Nephron progenitor cell (in vitro differentiated cells): ENCODE measurements at regions not wholly inside any gene's neighbourhood (a gene's known extent, or its start where the extent isn't known, plus 50 kb on each side); places are given as distances from the start of the nearest gene placed in this dataset.

Experiments
- DNase-seq: peaks from one replicate; pipeline ENCODE4 v3.0.0; 2021
- H3K27ac Mint-ChIP-seq: 2 replicates; pipeline ENCODE4 v1.8.0; 2021; ENCODE audit warnings: mild to moderate bottlenecking, moderate library complexity, mixed read lengths
- H3K27me3 Mint-ChIP-seq: 2 replicates; pipeline ENCODE4 v1.8.0; 2021; ENCODE audit warnings: mild to moderate bottlenecking, low read depth, mixed read lengths; ENCODE audit not compliant: poor library complexity
- H3K36me3 Mint-ChIP-seq: 2 replicates; pipeline ENCODE4 v1.8.0; 2021; ENCODE audit warnings: low read depth, mixed read lengths
- H3K4me1 Mint-ChIP-seq: 2 replicates; pipeline ENCODE4 v1.8.0; 2021; ENCODE audit warnings: mixed read lengths
- H3K4me3 Mint-ChIP-seq: 2 replicates; pipeline ENCODE4 v1.8.0; 2021; ENCODE audit warnings: mild to moderate bottlenecking, moderate library complexity, mixed read lengths
- H3K9me3 Mint-ChIP-seq: 2 replicates; pipeline ENCODE4 v1.8.0; 2021; ENCODE audit warnings: mild to moderate bottlenecking, moderate library complexity, mixed read lengths
- CTCF ChIP-seq: fragments of 200-600 bp; sonication (generic); IDR thresholded peaks from 2 replicates; pipeline ENCODE4 v1.5.0; 2021; ENCODE audit warnings: antibody characterized with exemption

DNA sequence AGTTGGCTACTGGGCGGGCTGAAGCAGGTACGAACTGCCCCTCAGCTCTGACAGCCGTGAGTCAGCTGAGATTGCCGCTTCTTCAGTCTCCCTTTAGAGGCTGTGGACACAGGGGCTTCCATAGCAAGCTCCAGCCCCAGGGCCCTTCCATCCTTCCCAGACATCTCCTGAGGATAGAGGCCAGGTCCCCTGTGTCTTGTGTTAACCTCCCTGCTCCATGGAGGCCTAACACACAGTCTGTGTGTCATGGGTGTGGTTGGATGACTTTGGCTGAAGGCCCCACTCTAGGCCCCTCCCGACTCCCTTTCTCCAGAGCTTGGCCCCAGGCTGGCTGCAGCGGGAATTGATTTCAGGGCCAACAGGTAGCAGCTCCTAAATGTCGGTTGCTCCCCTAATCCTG, 116.1 kb upstream of the TLE3 start:
- H3K27me3 Mint-ChIP-seq = peaks cover 44% of the 10 kb centered on the region
- TF ChIP-seq CTCF = no peak

GRCh38 chr15:70212963-70213315, 115.2 kb upstream of the TLE3 start:
- H3K36me3 Mint-ChIP-seq = no peaks in the 10 kb centered on the region
- TF ChIP-seq CTCF = no peak
- H3K27me3 Mint-ChIP-seq = peaks cover 49% of the 10 kb centered on the region
- H3K4me1 Mint-ChIP-seq = peaks cover 24% of the 10 kb centered on the region
- no peak overlapping the region for H3K27ac Mint-ChIP-seq
- DNase-seq = no peak
- H3K4me3 Mint-ChIP-seq = no peak overlapping the region
- H3K9me3 Mint-ChIP-seq = peaks cover 7% of the 10 kb centered on the region

More for the DNA sequence above, 116.1 kb upstream of the TLE3 start:
- Mint-ChIP-seq H3K36me3 (no peaks in the 10 kb centered on the region), H3K27ac (no peak overlapping the region), H3K4me3 (no peak overlapping the region), H3K4me1 (peaks cover 32% of the 10 kb centered on the region), H3K9me3 (peaks cover 7% of the 10 kb centered on the region)
- DNase-seq = no peak

DNA sequence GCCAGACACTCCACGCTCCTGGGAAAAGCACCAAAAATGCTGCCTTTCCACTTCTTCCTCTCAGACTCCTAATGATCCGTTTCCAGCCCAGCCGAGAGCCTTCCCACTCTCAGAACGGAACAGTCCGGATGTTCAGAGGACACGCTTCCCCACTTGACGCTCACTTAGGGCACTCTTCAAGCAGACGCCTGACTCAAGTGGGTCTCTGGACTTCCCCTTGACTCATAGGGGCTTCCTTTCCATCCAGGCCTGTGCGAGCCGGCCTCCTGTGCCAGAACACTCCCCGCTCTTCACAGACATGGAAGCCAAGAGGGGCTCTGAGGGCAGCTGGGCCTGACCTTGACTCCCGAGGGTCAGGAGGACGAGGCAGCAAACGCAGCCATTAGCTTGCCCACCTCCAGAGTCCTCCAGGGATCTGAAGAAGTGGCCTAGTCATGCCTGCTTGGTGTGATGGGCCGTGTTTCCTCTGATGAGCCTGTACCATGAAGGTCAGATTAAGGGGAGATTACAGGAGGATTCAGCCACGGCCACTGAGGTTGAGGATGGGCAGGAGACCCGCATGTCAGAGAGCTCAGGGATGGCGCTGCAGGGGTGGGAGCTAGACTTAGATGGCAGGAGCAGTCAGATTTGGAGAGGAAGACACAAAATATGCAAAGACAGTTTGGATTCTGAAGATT, 114.7 kb upstream of the TLE3 start:
- no peak for DNase-seq
- Mint-ChIP-seq H3K4me3 (no peak overlapping the region), H3K27me3 (peaks cover 53% of the 10 kb centered on the region), H3K4me1 (peaks cover 22% of the 10 kb centered on the region), H3K27ac (no peak overlapping the region), H3K9me3 (peaks cover 7% of the 10 kb centered on the region), H3K36me3 (no peaks in the 10 kb centered on the region)
- TF ChIP-seq CTCF = no peak

- no peak for TF ChIP-seq CTCF
- no peak overlapping the region for H3K4me3 Mint-ChIP-seq
- no peak for DNase-seq
- H3K27me3 Mint-ChIP-seq = peaks cover 52% of the 10 kb centered on the region
- H3K36me3 Mint-ChIP-seq = no peaks in the 10 kb centered on the region
- peaks cover 26% of the 10 kb centered on the region for H3K4me1 Mint-ChIP-seq
- no peak overlapping the region for H3K27ac Mint-ChIP-seq
- peaks cover 7% of the 10 kb centered on the region for H3K9me3 Mint-ChIP-seq
Measured at GRCh38 chr15:70210528-70210927, 112.8 kb upstream of the TLE3 start.

DNA sequence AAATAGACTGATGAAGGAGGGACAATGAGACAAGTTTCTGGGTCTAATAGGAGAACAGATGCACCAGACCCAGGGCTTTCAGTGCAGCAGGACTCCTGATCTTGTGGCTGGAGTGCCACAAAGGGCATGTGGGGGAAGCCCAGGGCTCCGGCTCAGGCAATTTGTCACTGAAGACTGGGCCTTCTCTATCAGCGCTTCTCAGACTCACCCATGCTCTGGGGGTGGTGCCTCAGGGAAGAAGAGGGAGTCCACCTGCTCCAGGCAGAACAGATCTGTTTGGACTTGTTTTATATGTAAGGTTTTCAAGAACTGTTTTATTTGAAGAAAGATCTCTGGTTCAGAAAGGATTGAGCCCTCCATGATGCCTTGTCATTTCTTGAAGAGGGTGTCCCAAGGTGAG, 112.4 kb upstream of the TLE3 start:
- peaks cover 27% of the 10 kb centered on the region for H3K4me1 Mint-ChIP-seq
- no peaks in the 10 kb centered on the region for H3K36me3 Mint-ChIP-seq
- no peak for DNase-seq
- no peak for TF ChIP-seq CTCF
- peaks cover 52% of the 10 kb centered on the region for H3K27me3 Mint-ChIP-seq
- no peak overlapping the region for H3K27ac Mint-ChIP-seq
- no peak overlapping the region for H3K4me3 Mint-ChIP-seq
- H3K9me3 Mint-ChIP-seq = peaks cover 7% of the 10 kb centered on the region

DNA sequence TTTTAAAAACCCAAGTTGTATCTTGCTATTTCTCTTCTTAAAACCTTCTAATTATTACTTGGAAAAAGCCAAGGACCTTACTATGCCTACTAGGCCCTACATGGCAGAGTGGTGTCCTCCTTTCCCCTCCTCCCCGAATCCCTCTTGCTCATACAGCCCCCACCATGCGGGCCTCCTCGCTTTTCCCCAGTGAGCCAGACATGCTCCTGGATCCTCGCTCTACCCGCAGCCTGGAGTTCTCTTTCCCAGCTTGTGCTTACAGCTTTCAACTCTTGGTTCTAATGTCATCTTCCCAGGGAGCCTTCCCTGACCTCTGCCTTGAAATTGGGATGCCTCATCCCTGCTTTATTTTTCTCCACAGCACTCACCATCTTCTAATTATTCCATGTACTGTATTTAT, 111.8 kb upstream of the TLE3 start:
- Mint-ChIP-seq H3K4me3 (no peak overlapping the region), H3K4me1 (peaks cover 33% of the 10 kb centered on the region), H3K27me3 (peaks cover 54% of the 10 kb centered on the region), H3K36me3 (no peaks in the 10 kb centered on the region), H3K9me3 (peaks cover 7% of the 10 kb centered on the region), H3K27ac (no peak overlapping the region)
- no peak for DNase-seq
- no peak for TF ChIP-seq CTCF
